ENCODE measurements at regions not wholly inside any gene's neighbourhood (a gene's known extent, or its start where the extent isn't known, plus 50 kb on each side); places are given as distances from the start of the nearest gene placed in this dataset.

DNA sequence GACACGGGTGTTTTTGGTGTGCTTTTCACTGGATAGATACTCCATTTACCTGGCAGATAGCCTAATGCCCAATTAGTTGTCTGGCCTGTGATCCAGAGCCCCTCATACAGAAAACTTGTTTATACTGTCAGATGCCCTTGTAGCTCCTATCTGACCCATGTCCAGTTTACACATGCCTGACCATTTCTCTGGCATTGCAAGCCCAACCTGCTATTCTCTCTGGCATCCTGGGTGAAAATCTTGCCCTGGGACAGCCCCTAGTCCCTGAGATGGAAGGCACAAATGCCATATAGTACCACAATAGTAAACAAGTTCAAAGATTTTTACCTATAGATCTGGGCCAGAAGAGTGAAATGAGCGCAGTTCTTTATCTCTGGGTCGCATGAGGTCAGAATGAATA, 212.6 kb downstream of the ZBBX start:
- ChIA-PET CTCF (no interaction called here), POLR2A (no interaction called here)
- Histone ChIP-seq H3K4me3 (ENCODE audit: low read depth in 2 of 2, low read length in 2 of 2) (no peak overlapping the region), H3K9me3 (ENCODE audit: control insufficient read depth, insufficient read depth, low read depth, low read length) (no peaks in the 10 kb centered on the region), H3K4me1 (ENCODE audit: control insufficient read depth, insufficient read depth, low read length) (no peaks in the 10 kb centered on the region), H3K36me3 (ENCODE audit: control insufficient read depth, insufficient read depth, low read length) (no peaks in the 10 kb centered on the region), H3K27me3 (ENCODE audit: control insufficient read depth, insufficient read depth, low read length) (no peaks in the 10 kb centered on the region), H3K27ac (ENCODE audit: low read length) (no peak overlapping the region)
- no TSS peak for BruUV-seq (replicated peaks)
- DNase-seq (ENCODE audit: low read depth, low spot score) (no peak), ATAC-seq (no peak)
- TF ChIP-seq POLR2AphosphoS5 (IDR thresholded peaks at IDR 0.05; ENCODE audit: low read depth, low read length) (no peak), TCF7L2 (IDR thresholded peaks at IDR 0.05; ENCODE audit: low read depth, low read length) (no peak), SIN3A (IDR thresholded peaks at IDR 0.05; ENCODE audit: borderline replicate concordance, insufficient read depth, low read depth, low read length) (no peak), CTCF (IDR thresholded peaks at IDR 0.05) (no peak)
- TF ChIP-seq, protein P1, sequence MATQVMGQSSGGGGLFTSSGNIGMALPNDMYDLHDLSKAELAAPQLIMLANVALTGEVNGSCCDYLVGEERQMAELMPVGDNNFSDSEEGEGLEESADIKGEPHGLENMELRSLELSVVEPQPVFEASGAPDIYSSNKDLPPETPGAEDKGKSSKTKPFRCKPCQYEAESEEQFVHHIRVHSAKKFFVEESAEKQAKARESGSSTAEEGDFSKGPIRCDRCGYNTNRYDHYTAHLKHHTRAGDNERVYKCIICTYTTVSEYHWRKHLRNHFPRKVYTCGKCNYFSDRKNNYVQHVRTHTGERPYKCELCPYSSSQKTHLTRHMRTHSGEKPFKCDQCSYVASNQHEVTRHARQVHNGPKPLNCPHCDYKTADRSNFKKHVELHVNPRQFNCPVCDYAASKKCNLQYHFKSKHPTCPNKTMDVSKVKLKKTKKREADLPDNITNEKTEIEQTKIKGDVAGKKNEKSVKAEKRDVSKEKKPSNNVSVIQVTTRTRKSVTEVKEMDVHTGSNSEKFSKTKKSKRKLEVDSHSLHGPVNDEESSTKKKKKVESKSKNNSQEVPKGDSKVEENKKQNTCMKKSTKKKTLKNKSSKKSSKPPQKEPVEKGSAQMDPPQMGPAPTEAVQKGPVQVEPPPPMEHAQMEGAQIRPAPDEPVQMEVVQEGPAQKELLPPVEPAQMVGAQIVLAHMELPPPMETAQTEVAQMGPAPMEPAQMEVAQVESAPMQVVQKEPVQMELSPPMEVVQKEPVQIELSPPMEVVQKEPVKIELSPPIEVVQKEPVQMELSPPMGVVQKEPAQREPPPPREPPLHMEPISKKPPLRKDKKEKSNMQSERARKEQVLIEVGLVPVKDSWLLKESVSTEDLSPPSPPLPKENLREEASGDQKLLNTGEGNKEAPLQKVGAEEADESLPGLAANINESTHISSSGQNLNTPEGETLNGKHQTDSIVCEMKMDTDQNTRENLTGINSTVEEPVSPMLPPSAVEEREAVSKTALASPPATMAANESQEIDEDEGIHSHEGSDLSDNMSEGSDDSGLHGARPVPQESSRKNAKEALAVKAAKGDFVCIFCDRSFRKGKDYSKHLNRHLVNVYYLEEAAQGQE (IDR thresholded peaks at IDR 0.05; ENCODE audit: insufficient read depth in 1 of 2, low read depth in 2 of 2, low read length in 1 of 2), result no peak
- in situ Hi-C loops (cut with HindIII; ENCODE audit: low pct_unique_long_range_greater_than_20kb, low sequenced_read_pairs), result no loop called here
- intact Hi-C loops (cut with micrococcal nuclease; ENCODE audit: unreplicated experiment), result no loop called here

- DNase-seq (ENCODE audit: low read depth, low spot score) (no peak), ATAC-seq (no peak)
- Histone ChIP-seq H3K36me3 (ENCODE audit: control insufficient read depth, insufficient read depth, low read length) (no peaks in the 10 kb centered on the region), H3K9me3 (ENCODE audit: control insufficient read depth, insufficient read depth, low read depth, low read length) (no peaks in the 10 kb centered on the region), H3K27me3 (ENCODE audit: control insufficient read depth, insufficient read depth, low read length) (no peaks in the 10 kb centered on the region), H3K4me3 (ENCODE audit: low read depth in 2 of 2, low read length in 2 of 2) (no peak overlapping the region), H3K4me1 (ENCODE audit: control insufficient read depth, insufficient read depth, low read length) (no peaks in the 10 kb centered on the region), H3K27ac (ENCODE audit: low read length) (no peak overlapping the region)
- in situ Hi-C loops (cut with HindIII; ENCODE audit: low pct_unique_long_range_greater_than_20kb, low sequenced_read_pairs), result no loop called here
- CTCF ChIA-PET, result no interaction called here
- BruUV-seq (replicated peaks), result no TSS peak
- TF ChIP-seq SIN3A (IDR thresholded peaks at IDR 0.05; ENCODE audit: borderline replicate concordance, insufficient read depth, low read depth, low read length) (no peak), POLR2AphosphoS5 (IDR thresholded peaks at IDR 0.05; ENCODE audit: low read depth, low read length) (no peak), CTCF (IDR thresholded peaks at IDR 0.05) (no peak), TCF7L2 (IDR thresholded peaks at IDR 0.05; ENCODE audit: low read depth, low read length) (no peak)
- TF ChIP-seq, protein P1 (IDR thresholded peaks at IDR 0.05; ENCODE audit: insufficient read depth in 1 of 2, low read depth in 2 of 2, low read length in 1 of 2), result no peak
- POLR2A ChIA-PET, result no interaction called here
- intact Hi-C loops (cut with micrococcal nuclease; ENCODE audit: unreplicated experiment), result no loop called here
Measured at GRCh38 chr3:167166594-167167253, 213.4 kb downstream of the ZBBX start.
